ENCODE measurements at regions not wholly inside any gene's neighbourhood (a gene's known extent, or its start where the extent isn't known, plus 50 kb on each side); places are given as distances from the start of the nearest gene placed in this dataset.

DNA sequence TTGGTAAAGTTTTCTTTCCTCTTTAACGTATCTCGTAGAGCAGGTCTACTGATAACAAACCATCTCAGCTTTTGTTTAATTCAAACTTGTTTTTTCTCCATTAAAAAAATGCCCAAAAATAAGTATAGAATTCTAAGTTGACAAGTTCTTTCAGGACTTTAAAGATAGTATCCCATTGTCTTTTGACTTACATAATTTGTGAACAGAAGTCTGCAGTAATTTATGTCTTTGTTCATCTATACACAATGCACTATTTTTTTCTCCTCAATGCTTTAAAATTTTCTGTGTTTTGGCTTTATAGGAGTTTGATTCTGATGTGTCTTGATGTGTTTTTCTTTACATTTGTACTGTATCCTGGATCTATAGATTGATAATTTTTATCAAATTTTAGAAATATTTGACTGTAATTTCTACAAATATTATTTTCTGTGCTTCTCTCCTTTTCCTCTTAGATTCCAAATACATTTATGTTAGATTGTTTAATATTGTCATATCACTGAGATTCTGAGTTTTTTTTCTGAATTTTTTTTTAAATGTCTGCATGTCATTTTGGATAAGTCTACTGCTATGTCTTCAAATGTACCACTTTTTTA is 143.3 kb downstream of the FTCDNL1 start:
- H3K27ac Mint-ChIP-seq: no peak overlapping the region
- H3K27me3 Mint-ChIP-seq: peaks cover 13% of the 10 kb centered on the region
- peaks cover 3% of the 10 kb centered on the region for H3K36me3 Mint-ChIP-seq (ENCODE audit: low read depth)
- H3K4me1 Mint-ChIP-seq: no peaks in the 10 kb centered on the region
- ATAC-seq (no peak), DNase-seq (no peak)
- no peaks in the 10 kb centered on the region for H3K9me3 ChIP-seq (ENCODE audit: control insufficient read depth, low read length, poor library complexity, severe bottlenecking)
- H3K4me3 Mint-ChIP-seq: no peak overlapping the region

- no peak overlapping the region for H3K27ac Mint-ChIP-seq
- ATAC-seq: no peak
- H3K9me3 ChIP-seq (ENCODE audit: control insufficient read depth, low read length, poor library complexity, severe bottlenecking): no peaks in the 10 kb centered on the region
- peaks cover 3% of the 10 kb centered on the region for H3K36me3 Mint-ChIP-seq (ENCODE audit: low read depth)
- H3K4me1 Mint-ChIP-seq: no peaks in the 10 kb centered on the region
- no peak for DNase-seq
- H3K4me3 Mint-ChIP-seq: no peak overlapping the region
- peaks cover 4% of the 10 kb centered on the region for H3K27me3 Mint-ChIP-seq
Measured at GRCh38 chr2:199705538-199705937, 145.5 kb downstream of the FTCDNL1 start.

DNA sequence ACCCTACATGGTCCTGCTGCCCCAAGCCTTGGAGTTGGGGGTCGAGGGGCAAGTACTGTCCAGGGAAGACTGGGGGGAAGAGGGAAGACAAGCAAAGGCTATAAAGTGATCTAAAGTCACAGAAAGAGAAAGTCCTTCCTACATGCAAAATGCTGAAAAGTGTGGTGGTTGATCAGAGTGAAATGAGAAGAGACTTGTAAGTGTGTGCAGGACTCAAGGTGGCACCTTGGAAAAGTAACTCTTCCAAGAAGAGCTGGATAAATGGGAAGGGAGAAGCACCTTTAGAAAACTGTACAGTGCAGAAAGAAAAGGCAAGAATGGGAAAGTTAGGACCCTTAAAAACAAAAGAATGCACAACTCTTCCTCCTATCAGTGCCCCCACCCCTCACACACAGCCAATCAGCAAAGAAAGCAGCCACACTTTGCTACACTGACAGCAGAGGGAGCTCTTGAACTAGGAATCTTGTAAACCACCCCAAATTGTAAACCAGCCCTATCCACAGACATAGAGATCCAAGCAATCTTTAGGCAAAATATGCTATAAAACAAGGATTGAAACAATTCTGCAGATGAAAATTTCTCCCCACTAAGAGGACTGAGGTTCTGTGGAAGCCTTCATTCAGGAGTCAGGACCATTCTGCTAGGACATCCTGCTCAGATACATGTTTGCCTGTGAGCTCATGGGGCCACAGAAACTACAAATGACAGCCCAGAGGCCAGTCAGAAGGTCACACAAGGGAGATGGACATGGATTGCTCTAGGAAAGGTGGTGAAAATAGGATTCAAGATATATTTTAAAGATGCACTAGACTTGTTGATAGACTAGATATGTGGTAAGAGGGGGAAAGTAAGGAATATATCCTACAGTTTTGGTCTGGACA is 146.4 kb downstream of the FTCDNL1 start:
- H3K27ac Mint-ChIP-seq: no peak overlapping the region
- ATAC-seq (peak; percentile 67), DNase-seq (no peak)
- H3K9me3 ChIP-seq (ENCODE audit: control insufficient read depth, low read length, poor library complexity, severe bottlenecking): no peaks in the 10 kb centered on the region
- H3K27me3 Mint-ChIP-seq: peaks cover 4% of the 10 kb centered on the region
- peak overlapping the region; percentile 7 for H3K4me3 Mint-ChIP-seq
- peaks cover 3% of the 10 kb centered on the region for H3K36me3 Mint-ChIP-seq (ENCODE audit: low read depth)
- H3K4me1 Mint-ChIP-seq: no peaks in the 10 kb centered on the region

DNA sequence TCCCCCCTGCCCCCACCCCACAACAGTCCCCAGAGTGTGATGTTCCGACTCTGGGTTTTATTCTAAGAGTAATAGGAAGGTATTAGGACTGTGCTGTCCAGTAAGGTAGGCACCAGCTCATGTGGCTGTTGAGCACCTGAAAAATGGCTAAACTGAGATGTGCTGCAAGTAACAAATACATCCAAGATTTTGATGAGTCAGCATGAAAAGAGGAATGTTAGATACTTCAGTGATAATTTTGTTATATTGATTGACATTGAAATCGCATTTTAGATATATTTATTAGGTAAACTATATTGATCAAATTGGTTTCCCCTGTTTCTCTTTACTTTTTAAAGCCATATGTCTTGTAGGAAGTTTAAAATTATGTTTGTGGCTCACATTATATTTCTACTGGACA is 147.8 kb downstream of the FTCDNL1 start:
- DNase-seq: no peak
- peaks cover 16% of the 10 kb centered on the region for H3K27me3 Mint-ChIP-seq
- H3K36me3 Mint-ChIP-seq (ENCODE audit: low read depth): peaks cover 3% of the 10 kb centered on the region
- H3K27ac Mint-ChIP-seq: no peak overlapping the region
- H3K4me1 Mint-ChIP-seq: no peaks in the 10 kb centered on the region
- ATAC-seq: no peak
- H3K9me3 ChIP-seq (ENCODE audit: control insufficient read depth, low read length, poor library complexity, severe bottlenecking): no peaks in the 10 kb centered on the region
- no peak overlapping the region for H3K4me3 Mint-ChIP-seq

DNA sequence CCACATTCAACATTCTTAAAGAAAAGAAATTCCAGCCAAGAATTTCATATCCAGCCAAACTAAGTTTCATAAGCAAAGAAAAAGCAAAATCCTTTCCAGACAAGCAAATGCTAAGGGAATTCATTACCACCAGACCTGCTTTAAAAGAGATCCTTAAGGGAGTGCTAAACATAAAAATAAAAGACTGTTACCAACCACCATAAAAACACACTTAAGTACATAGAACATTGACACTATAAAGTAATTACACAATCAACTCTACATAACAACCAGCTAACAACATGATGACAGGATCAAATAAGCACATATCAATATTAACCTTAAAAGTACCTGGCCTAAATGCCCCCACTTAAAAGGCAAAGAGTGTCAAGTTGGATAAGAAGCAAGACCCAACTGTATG is 153.5 kb downstream of the FTCDNL1 start:
- Mint-ChIP-seq H3K4me3 (no peak overlapping the region), H3K4me1 (no peaks in the 10 kb centered on the region), H3K36me3 (ENCODE audit: low read depth) (peaks cover 5% of the 10 kb centered on the region), H3K27ac (no peak overlapping the region), H3K27me3 (peaks cover 43% of the 10 kb centered on the region)
- no peaks in the 10 kb centered on the region for H3K9me3 ChIP-seq (ENCODE audit: control insufficient read depth, low read length, poor library complexity, severe bottlenecking)
- ATAC-seq (no peak), DNase-seq (no peak)

DNA sequence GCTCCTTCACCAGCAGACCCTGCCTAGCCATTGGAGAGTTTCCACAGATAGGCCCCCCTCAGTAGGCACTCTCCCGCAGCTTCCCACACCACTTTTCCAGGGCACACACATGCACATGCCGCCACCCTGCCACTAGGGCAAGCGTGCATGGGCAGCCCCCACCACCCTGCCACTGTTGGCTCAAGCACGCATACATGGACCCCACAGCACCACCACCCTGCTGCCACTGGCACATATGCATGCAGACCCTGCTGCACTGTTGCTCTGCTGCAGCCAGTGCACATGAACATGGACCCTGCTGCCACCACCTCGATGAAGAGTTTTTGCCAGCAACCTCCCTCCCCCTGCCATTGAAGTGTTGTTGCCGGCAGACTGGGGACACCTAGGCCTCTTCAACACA is 154.9 kb downstream of the FTCDNL1 start:
- peaks cover 42% of the 10 kb centered on the region for H3K27me3 Mint-ChIP-seq
- no peak overlapping the region for H3K27ac Mint-ChIP-seq
- no peaks in the 10 kb centered on the region for H3K4me1 Mint-ChIP-seq
- H3K36me3 Mint-ChIP-seq (ENCODE audit: low read depth): peaks cover 5% of the 10 kb centered on the region
- ATAC-seq (no peak), DNase-seq (no peak)
- no peaks in the 10 kb centered on the region for H3K9me3 ChIP-seq (ENCODE audit: control insufficient read depth, low read length, poor library complexity, severe bottlenecking)
- no peak overlapping the region for H3K4me3 Mint-ChIP-seq

DNA sequence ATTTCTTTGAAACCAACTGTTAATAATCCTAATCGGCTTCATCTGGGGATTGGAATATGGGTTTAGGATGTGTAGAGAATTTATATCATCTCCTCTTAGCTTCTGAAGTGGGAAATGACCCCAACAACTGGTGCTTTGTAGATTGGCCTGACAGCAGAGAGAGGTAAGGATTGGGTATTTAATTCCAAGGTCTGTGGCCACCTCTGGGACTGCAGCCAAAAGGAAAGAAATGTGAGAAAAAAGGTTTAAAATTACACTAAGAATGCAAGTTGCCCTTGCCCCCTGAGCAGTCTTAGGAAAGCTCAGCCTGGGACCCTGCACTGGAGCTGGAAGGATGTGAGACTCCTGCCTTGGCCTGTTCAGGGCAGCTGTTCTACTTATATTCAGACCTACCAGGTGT is 157.1 kb downstream of the FTCDNL1 start:
- Mint-ChIP-seq H3K27me3 (peaks cover 36% of the 10 kb centered on the region), H3K4me1 (no peaks in the 10 kb centered on the region), H3K4me3 (no peak overlapping the region), H3K36me3 (ENCODE audit: low read depth) (peaks cover 5% of the 10 kb centered on the region), H3K27ac (no peak overlapping the region)
- ATAC-seq: no peak
- H3K9me3 ChIP-seq (ENCODE audit: control insufficient read depth, low read length, poor library complexity, severe bottlenecking): no peaks in the 10 kb centered on the region
- DNase-seq: no peak

- DNase-seq: no peak
- no peak overlapping the region for H3K4me3 Mint-ChIP-seq
- H3K36me3 Mint-ChIP-seq (ENCODE audit: low read depth): peaks cover 2% of the 10 kb centered on the region
- no peak for ATAC-seq
- no peaks in the 10 kb centered on the region for H3K9me3 ChIP-seq (ENCODE audit: control insufficient read depth, low read length, poor library complexity, severe bottlenecking)
- no peaks in the 10 kb centered on the region for H3K4me1 Mint-ChIP-seq
- H3K27me3 Mint-ChIP-seq: peaks cover 27% of the 10 kb centered on the region
- no peak overlapping the region for H3K27ac Mint-ChIP-seq
Measured at GRCh38 chr2:199692489-199692888, 158.5 kb downstream of the FTCDNL1 start.

GRCh38 chr2:199690225-199690624 is 160.8 kb downstream of the FTCDNL1 start:
- ATAC-seq (no peak), DNase-seq (no peak)
- no peak overlapping the region for H3K4me3 Mint-ChIP-seq
- peaks cover 5% of the 10 kb centered on the region for H3K4me1 Mint-ChIP-seq
- no peak overlapping the region for H3K27ac Mint-ChIP-seq
- H3K36me3 Mint-ChIP-seq (ENCODE audit: low read depth): peaks cover 2% of the 10 kb centered on the region
- no peaks in the 10 kb centered on the region for H3K9me3 ChIP-seq (ENCODE audit: control insufficient read depth, low read length, poor library complexity, severe bottlenecking)
- peaks cover 16% of the 10 kb centered on the region for H3K27me3 Mint-ChIP-seq

DNA sequence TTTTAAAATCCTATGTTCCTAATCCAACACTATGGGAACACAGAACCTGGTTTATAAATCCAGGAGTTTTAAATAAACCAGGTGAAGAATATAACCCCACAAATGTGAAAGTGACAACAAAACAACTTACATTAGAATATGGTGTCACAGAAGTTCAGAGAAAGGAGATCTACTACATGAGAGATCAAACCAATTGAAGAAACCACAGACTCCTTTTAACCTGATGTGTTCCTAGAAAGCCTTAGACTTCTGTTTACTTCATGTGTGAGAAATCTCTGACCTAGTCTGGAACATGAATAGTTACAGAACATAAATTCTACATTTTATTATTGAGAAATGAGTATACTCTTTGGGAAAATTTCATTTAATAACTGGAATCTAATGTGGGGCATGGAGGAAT is 165.3 kb downstream of the FTCDNL1 start:
- ATAC-seq (peak; percentile 30), DNase-seq (no peak)
- Mint-ChIP-seq H3K36me3 (ENCODE audit: low read depth) (no peaks in the 10 kb centered on the region), H3K27me3 (peaks cover 9% of the 10 kb centered on the region), H3K4me3 (no peak overlapping the region), H3K27ac (no peak overlapping the region), H3K4me1 (peaks cover 8% of the 10 kb centered on the region)
- H3K9me3 ChIP-seq (ENCODE audit: control insufficient read depth, low read length, poor library complexity, severe bottlenecking): no peaks in the 10 kb centered on the region

DNA sequence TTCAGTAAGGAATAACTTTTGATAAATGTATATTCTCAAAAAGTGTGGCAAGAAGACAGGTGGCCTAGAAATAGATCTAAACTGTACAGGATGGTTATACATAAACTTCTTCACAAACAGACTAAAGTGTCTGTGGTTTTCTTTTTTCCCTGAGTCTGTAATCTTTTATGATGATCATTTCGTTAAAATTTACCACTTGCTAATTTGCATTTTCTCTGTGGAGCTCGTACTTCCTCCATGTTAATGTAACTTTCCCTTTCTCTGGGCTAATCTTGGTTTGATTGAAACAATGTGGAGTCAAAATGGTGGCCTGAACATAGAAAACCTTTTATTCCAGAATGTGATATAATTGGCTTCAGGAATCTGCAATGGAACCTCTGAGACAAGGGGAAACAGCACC is 166.2 kb downstream of the FTCDNL1 start:
- DNase-seq (no peak), ATAC-seq (no peak)
- Mint-ChIP-seq H3K4me1 (peaks cover 8% of the 10 kb centered on the region), H3K27ac (no peak overlapping the region), H3K4me3 (no peak overlapping the region), H3K36me3 (ENCODE audit: low read depth) (no peaks in the 10 kb centered on the region), H3K27me3 (peaks cover 11% of the 10 kb centered on the region)
- no peaks in the 10 kb centered on the region for H3K9me3 ChIP-seq (ENCODE audit: control insufficient read depth, low read length, poor library complexity, severe bottlenecking)

DNA sequence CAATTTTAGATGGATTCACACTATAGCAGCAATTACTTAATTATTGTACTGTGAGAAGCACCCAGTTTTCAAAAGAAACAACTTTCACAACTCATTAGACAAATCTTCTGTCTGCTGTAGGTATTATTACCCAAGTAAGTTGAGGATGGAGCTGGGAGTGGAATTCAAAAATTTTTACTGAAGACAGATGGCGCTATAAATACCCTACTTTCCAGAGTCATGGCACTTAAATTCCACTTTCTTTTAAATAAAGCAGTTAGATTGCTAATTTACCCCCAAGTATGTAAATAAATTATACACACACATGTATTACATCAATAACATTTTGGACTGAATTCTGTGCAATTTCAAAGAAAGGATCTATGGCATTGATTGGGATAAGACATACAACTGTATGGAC is 166.8 kb downstream of the FTCDNL1 start:
- ATAC-seq: no peak
- DNase-seq: no peak
- H3K27me3 Mint-ChIP-seq: peaks cover 11% of the 10 kb centered on the region
- H3K4me1 Mint-ChIP-seq: peaks cover 8% of the 10 kb centered on the region
- no peak overlapping the region for H3K27ac Mint-ChIP-seq
- H3K36me3 Mint-ChIP-seq (ENCODE audit: low read depth): no peaks in the 10 kb centered on the region
- H3K9me3 ChIP-seq (ENCODE audit: control insufficient read depth, low read length, poor library complexity, severe bottlenecking): no peaks in the 10 kb centered on the region
- peak overlapping the region; percentile 28 for H3K4me3 Mint-ChIP-seq

DNA sequence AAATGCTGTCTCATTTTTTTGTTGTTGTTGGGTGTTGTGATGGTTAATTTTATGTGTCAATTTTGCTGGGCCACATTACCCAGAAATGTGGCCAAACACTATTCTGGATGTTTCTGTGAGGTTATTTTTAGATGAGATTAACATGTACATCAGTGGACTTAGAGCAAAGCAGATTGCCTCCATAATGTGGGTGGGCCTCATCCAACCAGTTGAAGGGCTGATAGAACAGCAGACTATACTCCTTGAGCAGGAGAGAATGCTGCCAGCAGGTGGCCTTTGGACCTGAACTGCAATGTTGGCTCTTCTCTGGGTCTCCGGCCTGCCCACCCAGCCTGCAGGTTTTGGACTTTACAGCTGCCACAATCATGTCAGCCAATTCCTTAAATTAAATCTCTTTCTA is 169.0 kb downstream of the FTCDNL1 start:
- H3K9me3 ChIP-seq (ENCODE audit: control insufficient read depth, low read length, poor library complexity, severe bottlenecking): no peaks in the 10 kb centered on the region
- Mint-ChIP-seq H3K4me1 (peaks cover 8% of the 10 kb centered on the region), H3K27me3 (peaks cover 11% of the 10 kb centered on the region), H3K27ac (no peak overlapping the region), H3K4me3 (no peak overlapping the region), H3K36me3 (ENCODE audit: low read depth) (no peaks in the 10 kb centered on the region)
- DNase-seq (no peak), ATAC-seq (no peak)

DNA sequence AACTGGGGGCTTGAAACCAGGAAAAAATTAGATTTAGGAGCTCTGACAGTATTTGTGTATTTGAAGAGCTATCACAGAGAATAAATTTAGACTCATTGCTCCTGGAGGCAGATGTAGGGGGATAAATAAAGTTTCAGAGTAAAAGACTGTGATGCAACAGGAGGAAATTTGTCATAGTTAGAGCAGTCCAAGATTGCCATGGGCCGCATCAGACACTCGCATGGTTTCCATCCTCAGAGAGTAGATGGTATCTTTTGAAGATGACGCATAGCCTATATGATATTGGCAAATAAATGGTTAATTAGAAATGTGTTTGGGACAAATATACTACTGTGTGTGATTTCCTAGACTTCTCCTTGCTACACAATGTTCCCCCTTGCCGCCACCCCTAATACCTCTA is 170.5 kb downstream of the FTCDNL1 start:
- Mint-ChIP-seq H3K4me1 (peaks cover 6% of the 10 kb centered on the region), H3K36me3 (ENCODE audit: low read depth) (no peaks in the 10 kb centered on the region), H3K27ac (no peak overlapping the region), H3K27me3 (peaks cover 11% of the 10 kb centered on the region), H3K4me3 (no peak overlapping the region)
- ATAC-seq (no peak), DNase-seq (no peak)
- no peaks in the 10 kb centered on the region for H3K9me3 ChIP-seq (ENCODE audit: control insufficient read depth, low read length, poor library complexity, severe bottlenecking)
